Cerebellar cortex (tissue), 1 donor: ENCODE measurements at regions not wholly inside any gene's neighbourhood (a gene's known extent, or its start where the extent isn't known, plus 50 kb on each side); places are given as distances from the start of the nearest gene placed in this dataset.

Experiments
- DNase-seq: peaks from one replicate; pipeline ENCODE4 v3.0.0-alpha.2; 2015; ENCODE audit warnings: low spot score

DNA sequence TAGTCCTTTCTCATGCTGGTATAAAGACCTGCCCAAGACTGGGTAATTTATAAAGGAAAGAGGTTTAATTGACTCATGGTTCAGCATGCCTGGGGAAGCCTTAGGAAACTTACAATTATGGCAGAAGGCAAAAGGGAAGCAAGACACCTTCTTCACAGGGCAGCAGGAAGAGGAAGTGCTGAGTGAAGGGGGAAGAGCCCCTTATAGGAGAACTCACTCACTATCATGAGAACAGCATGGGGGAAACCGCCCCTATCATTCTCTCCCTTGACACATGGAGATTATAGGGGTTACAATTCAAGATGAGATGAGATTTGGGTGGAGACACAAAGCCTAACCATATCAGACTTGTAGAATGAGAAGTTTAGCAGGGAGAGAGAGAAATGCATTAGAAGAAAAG lies 373.3 kb upstream of the DIAPH2 start:
- no peak for DNase-seq

GRCh38 chrX:96314985-96315384 lies 369.7 kb upstream of the DIAPH2 start:
- DNase-seq = no peak

- no peak for DNase-seq
These were observed 322.8 kb upstream of the DIAPH2 start for GRCh38 chrX:96361844-96362243.

- DNase-seq = peak; percentile 3
These were observed 312.2 kb upstream of the DIAPH2 start for GRCh38 chrX:96372313-96373046.

DNA sequence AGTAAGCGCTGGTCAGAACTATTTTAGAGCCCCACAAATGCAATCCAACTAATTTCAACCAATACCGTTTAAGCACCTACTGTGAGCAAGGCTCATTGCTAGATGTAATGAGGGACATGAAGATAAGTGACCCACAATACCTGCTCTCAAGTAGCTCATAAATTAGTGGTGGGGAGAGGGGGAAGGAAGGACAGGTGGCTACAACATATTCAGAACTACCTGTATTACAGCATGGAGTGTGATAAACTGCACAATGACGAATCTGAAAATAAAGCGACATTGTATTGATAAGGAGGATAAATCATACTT lies 311.6 kb upstream of the DIAPH2 start:
- DNase-seq = no peak

DNA sequence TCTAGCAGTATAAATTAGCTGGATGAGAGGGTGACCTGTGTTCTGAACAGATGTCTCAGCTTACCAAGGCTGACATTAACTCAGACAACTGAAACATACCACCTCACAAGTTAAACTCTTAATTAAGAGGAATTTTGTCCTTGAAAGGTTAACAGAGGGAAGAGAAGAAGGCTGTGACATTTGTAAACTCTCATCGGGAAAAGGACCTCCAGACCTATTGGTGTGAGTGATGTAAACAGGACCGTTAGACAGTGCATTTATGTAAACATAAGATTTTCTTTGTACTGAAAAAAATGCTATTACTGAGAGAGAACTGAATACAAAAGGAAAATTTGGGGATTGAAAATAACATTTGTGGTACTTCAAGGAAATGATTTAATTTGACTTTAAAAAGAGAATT lies 308.4 kb upstream of the DIAPH2 start:
- DNase-seq = no peak

DNA sequence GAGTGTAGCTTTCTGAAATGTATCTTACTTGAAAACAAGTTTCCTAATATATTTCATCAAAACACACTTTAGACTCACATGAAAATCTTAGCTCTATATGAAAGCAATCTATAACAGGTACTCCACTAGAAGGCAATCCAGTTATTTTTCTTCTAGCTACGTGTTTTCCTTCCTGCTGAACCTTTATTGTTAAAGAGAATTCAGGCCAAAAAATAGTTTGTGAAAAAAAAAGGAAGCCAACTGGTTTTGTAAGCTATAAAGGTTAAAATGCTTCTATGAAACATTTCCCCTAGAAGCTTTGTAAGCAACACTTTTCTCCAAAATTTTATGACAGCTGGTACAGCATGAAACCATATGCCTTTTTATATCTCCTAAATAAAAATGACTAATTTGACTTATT lies 304.7 kb upstream of the DIAPH2 start:
- no peak for DNase-seq

DNA sequence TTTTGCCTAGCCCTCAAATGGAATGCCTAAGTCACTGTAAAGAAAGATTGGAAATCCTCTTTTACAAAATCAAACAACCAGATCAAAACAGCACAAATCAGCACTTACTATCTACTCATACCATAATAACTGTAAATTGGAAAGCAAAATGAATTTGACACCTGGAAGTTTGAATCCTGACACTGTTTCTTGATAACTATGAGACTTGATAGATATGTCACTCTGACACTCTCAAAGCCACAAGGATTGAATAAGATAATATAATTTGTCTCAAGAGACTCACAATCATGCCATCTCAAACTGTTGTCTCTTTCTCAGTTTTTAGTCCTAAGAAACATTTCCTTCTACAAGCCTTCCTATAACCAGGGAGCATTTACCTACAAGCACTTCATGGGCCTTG lies 302.6 kb upstream of the DIAPH2 start:
- no peak for DNase-seq

GRCh38 chrX:96383428-96383827 lies 301.2 kb upstream of the DIAPH2 start:
- no peak for DNase-seq

- DNase-seq = no peak
These were observed 298.3 kb upstream of the DIAPH2 start for GRCh38 chrX:96386325-96386724.

GRCh38 chrX:96386981-96387380 lies 297.7 kb upstream of the DIAPH2 start:
- no peak for DNase-seq

GRCh38 chrX:96387801-96388200 lies 296.8 kb upstream of the DIAPH2 start:
- no peak for DNase-seq

- DNase-seq = no peak
These were observed 295.2 kb upstream of the DIAPH2 start for GRCh38 chrX:96389281-96390047.

DNA sequence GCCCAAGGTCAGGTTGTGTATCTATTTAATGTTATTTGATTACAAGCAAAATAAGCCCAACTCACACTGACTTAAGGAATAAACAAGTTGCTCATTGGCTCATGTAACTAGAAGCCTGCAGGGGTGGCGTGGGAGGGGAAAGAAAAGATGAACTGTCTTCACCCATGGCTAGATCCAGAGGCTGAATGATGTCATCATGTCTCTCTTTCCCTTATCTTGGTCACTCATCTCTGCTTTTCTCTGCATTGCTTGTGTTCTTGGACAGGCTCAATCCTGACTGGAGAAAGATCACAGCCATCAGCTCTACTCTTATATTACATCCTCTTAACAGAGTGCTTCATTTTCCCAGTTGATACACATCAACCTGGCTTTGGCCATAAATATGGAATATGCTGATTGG lies 290.0 kb upstream of the DIAPH2 start:
- DNase-seq = no peak

- no peak for DNase-seq
These were observed 281.2 kb upstream of the DIAPH2 start for GRCh38 chrX:96403446-96403845.

DNA sequence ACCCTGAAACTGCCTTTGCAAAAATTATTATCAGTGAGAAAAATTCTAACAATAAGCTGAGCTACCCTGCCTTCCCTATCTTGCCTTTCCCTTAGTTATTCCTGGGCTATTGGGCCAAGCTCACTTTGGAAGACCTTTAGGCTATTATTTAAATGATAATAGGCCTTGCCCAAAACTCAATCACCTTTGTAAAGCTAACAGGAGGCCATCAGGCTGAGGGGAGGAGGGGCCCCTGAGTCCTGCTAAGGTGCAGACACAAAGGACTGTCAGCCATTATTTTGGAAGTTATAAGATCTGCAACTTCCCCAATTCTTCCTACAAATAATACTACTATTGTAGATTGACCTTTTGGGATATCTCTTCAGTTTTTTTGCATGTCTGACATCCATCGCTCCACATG lies 278.8 kb upstream of the DIAPH2 start:
- no peak for DNase-seq

- no peak for DNase-seq
These were observed 277.6 kb upstream of the DIAPH2 start for GRCh38 chrX:96407072-96407471.

GRCh38 chrX:96407501-96407900 lies 277.1 kb upstream of the DIAPH2 start:
- no peak for DNase-seq

- no peak for DNase-seq
These were observed 276.7 kb upstream of the DIAPH2 start for GRCh38 chrX:96407981-96408380.

DNA sequence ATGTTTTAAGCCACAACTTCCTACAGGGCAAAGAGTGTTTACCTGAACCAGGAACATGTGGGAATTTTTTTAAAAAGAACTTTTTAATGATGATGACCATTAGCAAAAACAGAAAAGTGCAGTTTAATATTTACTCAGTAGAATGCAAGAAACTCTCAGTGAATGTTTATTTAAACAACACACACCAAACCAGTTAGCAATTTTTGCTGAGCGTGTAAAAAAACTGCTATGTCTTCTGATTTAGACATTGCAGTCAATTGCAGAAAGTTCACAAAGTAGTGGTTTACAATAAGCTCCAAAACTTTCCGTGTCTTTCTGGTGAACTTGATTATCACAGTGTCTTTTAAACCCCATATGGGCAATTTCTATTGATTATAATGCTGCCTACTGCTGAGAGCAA lies 273.7 kb upstream of the DIAPH2 start:
- no peak for DNase-seq

DNA sequence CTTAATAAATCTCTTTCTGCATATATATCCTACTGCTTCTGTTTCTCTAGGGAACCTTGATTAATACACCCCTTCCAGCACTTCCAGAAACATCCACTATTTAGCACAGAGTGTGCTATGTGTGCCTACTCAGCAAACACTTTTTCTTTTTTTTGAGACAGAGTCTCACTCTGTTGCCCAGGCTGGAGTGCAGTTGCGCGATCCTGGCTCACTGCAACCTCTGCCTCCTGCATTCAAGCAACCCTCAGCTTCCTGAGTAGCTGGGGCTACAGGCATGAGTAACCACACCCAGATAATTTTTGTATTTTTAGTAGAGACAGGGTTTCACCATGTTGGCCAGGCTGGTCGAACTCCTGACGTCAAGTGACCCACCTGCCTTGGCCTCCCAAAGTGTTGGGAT lies 266.9 kb upstream of the DIAPH2 start:
- DNase-seq = no peak

- no peak for DNase-seq
These were observed 260.6 kb upstream of the DIAPH2 start for GRCh38 chrX:96424007-96424406.

DNA sequence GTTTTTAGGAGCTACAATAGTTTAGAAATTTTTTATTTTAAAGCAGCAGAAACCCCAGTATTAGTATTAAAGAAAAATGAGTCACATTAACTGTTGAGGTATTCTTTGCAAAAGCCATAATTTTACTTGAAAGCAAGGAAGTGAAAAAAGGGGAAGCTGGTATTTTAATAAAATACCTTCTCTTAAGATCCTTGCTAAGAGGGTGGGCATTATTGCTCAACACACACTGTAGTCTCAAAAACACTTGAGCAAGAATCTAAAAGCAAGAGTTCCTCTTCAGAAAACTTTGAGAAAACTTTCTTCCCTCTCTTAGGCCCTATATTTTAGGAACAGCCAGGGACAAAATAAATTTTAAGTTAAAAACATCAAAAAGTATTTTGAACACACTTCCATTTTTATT lies 259.4 kb upstream of the DIAPH2 start:
- no peak for DNase-seq
